ENCODE measurements at regions not wholly inside any gene's neighbourhood (a gene's known extent, or its start where the extent isn't known, plus 50 kb on each side); places are given as distances from the start of the nearest gene placed in this dataset.

DNA sequence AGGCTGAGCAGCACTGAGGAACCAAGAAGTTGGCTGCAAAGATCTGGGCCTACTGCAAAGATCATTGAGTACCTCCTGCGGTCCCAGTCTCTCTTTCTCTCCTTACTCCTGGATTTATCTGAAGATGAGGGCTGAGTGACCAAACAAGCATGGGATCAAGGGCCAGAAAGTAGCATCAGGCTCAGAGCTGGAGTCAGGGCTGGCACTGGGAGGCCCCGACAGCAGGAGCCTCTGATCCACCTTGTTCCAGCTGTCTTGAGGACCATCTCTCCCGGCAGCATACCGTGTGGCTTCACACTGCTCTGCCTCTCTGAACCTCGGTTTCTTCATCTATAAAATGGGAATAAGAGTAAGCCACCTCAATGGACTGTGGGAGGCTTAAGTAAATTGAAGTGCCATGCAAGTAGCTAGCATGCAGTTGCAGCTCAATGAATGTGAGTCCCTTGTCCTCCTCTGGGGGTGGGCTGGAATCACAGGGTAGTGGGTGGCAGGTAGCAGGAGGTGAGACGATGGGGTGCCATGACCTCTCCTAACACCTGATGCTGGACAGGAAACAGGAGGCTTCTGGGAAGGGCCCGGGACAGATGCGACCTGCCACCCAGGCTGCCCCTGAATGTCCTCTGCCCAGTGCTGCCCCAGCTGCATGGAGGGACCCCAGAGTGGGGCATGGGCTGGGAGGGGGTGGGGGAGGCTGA lies 52.5 kb upstream of the PRDM11 start:
- H3K4me2 ChIP-seq (replicated peaks; ENCODE audit: low read depth, low read length, poor library complexity, severe bottlenecking) = no peak overlapping the region
- peaks cover 20 to 28% of the 10 kb centered on the region in 2 donors for H3K4me1 ChIP-seq (ENCODE audit: control insufficient read depth in 2 of 2, insufficient read depth in 2 of 2, low read length in 2 of 2)
- H3K9me3 Mint-ChIP-seq (ENCODE audit: insufficient read depth) = no peaks in the 10 kb centered on the region
- WGBS (ENCODE audit: insufficient coverage) = 92% methylated on average over 4 of the region's 8 CpGs
- no peak overlapping the region for H3K27ac ChIP-seq (ENCODE audit: low read length in 2 of 2)
- no peak for TF ChIP-seq EZH2 (IDR thresholded peaks at IDR 0.05; ENCODE audit: borderline replicate concordance, insufficient read depth, low read depth, low read length, poor library complexity, severe bottlenecking)
- TF ChIP-seq, protein P1, sequence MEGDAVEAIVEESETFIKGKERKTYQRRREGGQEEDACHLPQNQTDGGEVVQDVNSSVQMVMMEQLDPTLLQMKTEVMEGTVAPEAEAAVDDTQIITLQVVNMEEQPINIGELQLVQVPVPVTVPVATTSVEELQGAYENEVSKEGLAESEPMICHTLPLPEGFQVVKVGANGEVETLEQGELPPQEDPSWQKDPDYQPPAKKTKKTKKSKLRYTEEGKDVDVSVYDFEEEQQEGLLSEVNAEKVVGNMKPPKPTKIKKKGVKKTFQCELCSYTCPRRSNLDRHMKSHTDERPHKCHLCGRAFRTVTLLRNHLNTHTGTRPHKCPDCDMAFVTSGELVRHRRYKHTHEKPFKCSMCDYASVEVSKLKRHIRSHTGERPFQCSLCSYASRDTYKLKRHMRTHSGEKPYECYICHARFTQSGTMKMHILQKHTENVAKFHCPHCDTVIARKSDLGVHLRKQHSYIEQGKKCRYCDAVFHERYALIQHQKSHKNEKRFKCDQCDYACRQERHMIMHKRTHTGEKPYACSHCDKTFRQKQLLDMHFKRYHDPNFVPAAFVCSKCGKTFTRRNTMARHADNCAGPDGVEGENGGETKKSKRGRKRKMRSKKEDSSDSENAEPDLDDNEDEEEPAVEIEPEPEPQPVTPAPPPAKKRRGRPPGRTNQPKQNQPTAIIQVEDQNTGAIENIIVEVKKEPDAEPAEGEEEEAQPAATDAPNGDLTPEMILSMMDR (IDR thresholded peaks at IDR 0.05) = no peak
- intact Hi-C loops (cut with micrococcal nuclease) = no loop called here
- H3K4me3 ChIP-seq (ENCODE audit: control extremely low read depth in 1 of 5, extremely low read depth in 1 of 5, insufficient read depth in 1 of 5, low read depth in 2 of 5, low read length in 4 of 5) = no peak overlapping the region
- H3K9me3 ChIP-seq (ENCODE audit: control extremely low read depth in 1 of 3, control insufficient read depth in 2 of 3, insufficient read depth in 1 of 3, low read length in 2 of 3) = no peaks in the 10 kb centered on the region
- H3K79me2 ChIP-seq (ENCODE audit: control insufficient read depth, insufficient read depth, low read length) = no peaks in the 10 kb centered on the region
- no peaks in the 10 kb centered on the region for H3K36me3 ChIP-seq (replicated peaks in 1 of 2; ENCODE audit: control extremely low read depth in 1 of 2, control insufficient read depth in 1 of 2, extremely low read depth in 1 of 2, insufficient read depth in 2 of 2, low read length in 1 of 2)
- DNase-seq (no peak), ATAC-seq (ENCODE audit: low read depth) (no peak)
- no peak overlapping the region for H2AFZ ChIP-seq (ENCODE audit: insufficient read depth, low read depth, low read length, poor library complexity, severe bottlenecking)
- ChIA-PET POLR2A (no interaction called here), CTCF (interaction anchor here (1.0 to 30.6 kb wide), 4 partner anchors 10 to 161 kb away, joined by 3 to 1701 read pairs (median 12); no protein-coding TSS in a partner anchor)
- H3K27me3 Mint-ChIP-seq = peaks cover 14% of the 10 kb centered on the region
- H3K4me3 Mint-ChIP-seq = no peak overlapping the region
- H3K4me1 Mint-ChIP-seq = peaks cover 24% of the 10 kb centered on the region
- no peaks in the 10 kb centered on the region for H4K20me1 ChIP-seq (ENCODE audit: control insufficient read depth, insufficient read depth, low read length, poor library complexity, severe bottlenecking)
- no peak overlapping the region for H3K9ac ChIP-seq (ENCODE audit: low read length)
- peaks cover 0 to 10% (median 2%) of the 10 kb centered on the region in 4 experiments for H3K27me3 ChIP-seq (replicated peaks in 1 of 4; ENCODE audit: control extremely low read depth in 1 of 4, control insufficient read depth in 3 of 4, insufficient read depth in 4 of 4, low read length in 3 of 4)
- H3K27ac Mint-ChIP-seq = peak overlapping the region; percentile 43

DNA sequence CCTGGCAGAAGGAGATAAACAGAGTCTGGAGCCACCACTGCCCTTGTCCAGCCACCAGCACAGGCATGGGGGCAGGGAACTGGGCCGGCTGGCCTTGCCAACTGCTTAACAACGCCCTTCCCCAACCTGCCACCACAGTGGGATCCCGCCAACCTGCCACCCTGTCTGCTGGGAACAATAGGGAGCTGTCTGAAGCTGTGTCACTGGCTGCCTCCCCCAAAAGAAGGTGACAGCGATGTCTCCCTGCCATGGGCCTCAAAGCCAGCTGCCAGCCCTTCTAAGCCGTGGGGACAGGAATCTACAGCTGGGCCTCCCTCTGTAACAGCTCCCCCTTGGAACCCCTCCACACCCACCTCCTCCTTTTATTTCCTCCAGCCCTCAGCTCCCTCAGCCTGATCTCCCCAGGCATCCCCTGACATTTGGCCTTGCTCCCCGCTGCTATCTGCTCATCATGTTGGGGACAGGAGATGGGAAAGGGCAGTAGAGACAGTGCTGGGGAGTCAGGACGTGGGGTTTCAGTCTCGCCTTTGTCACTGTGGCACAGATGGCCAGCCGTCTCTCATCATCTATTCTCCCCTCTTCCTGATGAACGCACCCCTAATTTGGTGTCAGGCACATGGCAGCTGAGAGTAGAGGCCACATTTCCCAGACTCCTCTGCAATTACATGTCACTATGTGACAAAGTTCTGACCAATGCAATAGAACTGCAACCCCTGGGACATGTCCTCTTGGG lies 51.3 kb upstream of the PRDM11 start:
- H3K27ac ChIP-seq (ENCODE audit: low read length in 2 of 2) = no peak overlapping the region
- ATAC-seq (ENCODE audit: low read depth) (no peak), DNase-seq (no peak)
- POLR2A ChIA-PET = no interaction called here
- H2AFZ ChIP-seq (ENCODE audit: insufficient read depth, low read depth, low read length, poor library complexity, severe bottlenecking) = no peak overlapping the region
- peaks cover 16% of the 10 kb centered on the region for H3K27me3 Mint-ChIP-seq
- no peak overlapping the region for H3K4me2 ChIP-seq (replicated peaks; ENCODE audit: low read depth, low read length, poor library complexity, severe bottlenecking)
- H3K36me3 ChIP-seq (replicated peaks in 1 of 2; ENCODE audit: control extremely low read depth in 1 of 2, control insufficient read depth in 1 of 2, extremely low read depth in 1 of 2, insufficient read depth in 2 of 2, low read length in 1 of 2) = no peaks in the 10 kb centered on the region
- H3K9me3 Mint-ChIP-seq (ENCODE audit: insufficient read depth) = no peaks in the 10 kb centered on the region
- CTCF ChIA-PET = interaction anchor here (3.9 to 30.6 kb wide), 2 partner anchors 9 to 162 kb away, joined by 21 to 1701 read pairs; no protein-coding TSS in a partner anchor
- intact Hi-C loops (cut with micrococcal nuclease) = no loop called here
- no peaks in the 10 kb centered on the region for H4K20me1 ChIP-seq (ENCODE audit: control insufficient read depth, insufficient read depth, low read length, poor library complexity, severe bottlenecking)
- no peak overlapping the region for H3K27ac Mint-ChIP-seq
- no peak overlapping the region for H3K9ac ChIP-seq (ENCODE audit: low read length)
- peaks cover 0 to 10% (median 2%) of the 10 kb centered on the region in 4 experiments for H3K27me3 ChIP-seq (replicated peaks in 1 of 4; ENCODE audit: control extremely low read depth in 1 of 4, control insufficient read depth in 3 of 4, insufficient read depth in 4 of 4, low read length in 3 of 4)
- no peaks in the 10 kb centered on the region for H3K79me2 ChIP-seq (ENCODE audit: control insufficient read depth, insufficient read depth, low read length)
- peaks cover 22% of the 10 kb centered on the region for H3K4me1 Mint-ChIP-seq
- TF ChIP-seq, protein P1 (IDR thresholded peaks at IDR 0.05) = no peak
- TF ChIP-seq EZH2 (IDR thresholded peaks at IDR 0.05; ENCODE audit: borderline replicate concordance, insufficient read depth, low read depth, low read length, poor library complexity, severe bottlenecking) = no peak
- peaks cover 20 to 28% of the 10 kb centered on the region in 2 donors for H3K4me1 ChIP-seq (ENCODE audit: control insufficient read depth in 2 of 2, insufficient read depth in 2 of 2, low read length in 2 of 2)
- 79% methylated on average over 9 of the region's 10 CpGs for whole genome bisulfite sequencing (ENCODE audit: insufficient coverage)
- no peak overlapping the region for H3K4me3 ChIP-seq (ENCODE audit: control extremely low read depth in 1 of 5, extremely low read depth in 1 of 5, insufficient read depth in 1 of 5, low read depth in 2 of 5, low read length in 4 of 5)
- no peak overlapping the region for H3K4me3 Mint-ChIP-seq
- H3K9me3 ChIP-seq (ENCODE audit: control extremely low read depth in 1 of 3, control insufficient read depth in 2 of 3, insufficient read depth in 1 of 3, low read length in 2 of 3) = no peaks in the 10 kb centered on the region
